ENCODE measurements at regions not wholly inside any gene's neighbourhood (a gene's known extent, or its start where the extent isn't known, plus 50 kb on each side); places are given as distances from the start of the nearest gene placed in this dataset.

GRCh38 chr20:54820392-54820791 lies 345.0 kb downstream of the DOK5 start:
- TF ChIP-seq CTCF (IDR thresholded peaks at IDR 0.05) (no peak), POLR2AphosphoS5 (IDR thresholded peaks at IDR 0.05) (no peak), EP300 (IDR thresholded peaks at IDR 0.05) (no peak)
